Cardiac muscle cell (in vitro differentiated cells and primary cell): ENCODE measurements at regions not wholly inside any gene's neighbourhood (a gene's known extent, or its start where the extent isn't known, plus 50 kb on each side); places are given as distances from the start of the nearest gene placed in this dataset.

Experiments
- DNase-seq, 2 donors: peaks; one replicate each; pipeline versions ENCODE4 v3.0.0 to v3.0.0-alpha.2; 2010 to 2017; ENCODE audit warnings: low read depth in 1 of 2, low spot score in 1 of 2
- H3K27ac ChIP-seq: fragments of 200-600 bp; sonication (generic); 2 replicates; pipeline ENCODE4 v1.5.1; 2016
- H3K27me3 ChIP-seq: fragments of 200-600 bp; sonication (generic); 2 replicates; pipeline ENCODE4 v1.6.0; 2016; ENCODE audit warnings: control low read depth
- H3K36me3 ChIP-seq: fragments of 200-600 bp; sonication (generic); 2 replicates; pipeline ENCODE4 v1.5.1; 2016; ENCODE audit warnings: control low read depth
- H3K4me1 ChIP-seq: fragments of 200-600 bp; sonication (generic); 2 replicates; pipeline ENCODE4 v1.8.1; 2017; ENCODE audit warnings: low read depth, mild to moderate bottlenecking, mixed run types
- H3K4me3 ChIP-seq: fragments of 200-600 bp; sonication (generic); 2 replicates; pipeline ENCODE4 v1.5.1; 2016; ENCODE audit warnings: mild to moderate bottlenecking
- H3K9me3 ChIP-seq: fragments of 200-600 bp; sonication (generic); 2 replicates; pipeline ENCODE4 v1.5.1; 2017; ENCODE audit warnings: low read depth, mild to moderate bottlenecking, control low read depth
- CTCF ChIP-seq: IDR thresholded peaks from 2 replicates; pipeline ENCODE4 v1.5.1; 2012; ENCODE audit warnings: low read depth, mild to moderate bottlenecking, low read length

- H3K36me3 ChIP-seq = no peaks in the 10 kb centered on the region
- no peaks in the 10 kb centered on the region for H3K27me3 ChIP-seq
- no peak overlapping the region for H3K4me3 ChIP-seq
- H3K4me1 ChIP-seq = peaks cover 10% of the 10 kb centered on the region
- TF ChIP-seq CTCF = no peak
- no peak overlapping the region for H3K27ac ChIP-seq
- no peaks in the 10 kb centered on the region for H3K9me3 ChIP-seq
- no peak for DNase-seq
Measured at GRCh38 chr5:89597878-89598277, 714.9 kb upstream of the MEF2C start.

- H3K4me3 ChIP-seq = no peak overlapping the region
- no peak for DNase-seq
- H3K4me1 ChIP-seq = peaks cover 10% of the 10 kb centered on the region
- H3K9me3 ChIP-seq = no peaks in the 10 kb centered on the region
- no peak for TF ChIP-seq CTCF
- H3K27me3 ChIP-seq = no peaks in the 10 kb centered on the region
- no peak overlapping the region for H3K27ac ChIP-seq
- no peaks in the 10 kb centered on the region for H3K36me3 ChIP-seq
Measured at GRCh38 chr5:89596821-89597220, 713.8 kb upstream of the MEF2C start.

GRCh38 chr5:89595056-89595455 lies 712.1 kb upstream of the MEF2C start:
- Histone ChIP-seq H3K4me3 (no peak overlapping the region), H3K27ac (no peak overlapping the region), H3K36me3 (no peaks in the 10 kb centered on the region), H3K27me3 (no peaks in the 10 kb centered on the region), H3K4me1 (peaks cover 10% of the 10 kb centered on the region), H3K9me3 (no peaks in the 10 kb centered on the region)
- TF ChIP-seq CTCF = no peak
- no peak for DNase-seq

- H3K4me1 ChIP-seq = no peaks in the 10 kb centered on the region
- DNase-seq = peak in 1 of 2 donors; percentile 22
- no peaks in the 10 kb centered on the region for H3K36me3 ChIP-seq
- no peak overlapping the region for H3K4me3 ChIP-seq
- no peak for TF ChIP-seq CTCF
- H3K27me3 ChIP-seq = no peaks in the 10 kb centered on the region
- no peaks in the 10 kb centered on the region for H3K9me3 ChIP-seq
- no peak overlapping the region for H3K27ac ChIP-seq
Measured at GRCh38 chr5:89584339-89584956, 701.5 kb upstream of the MEF2C start.

GRCh38 chr5:89583534-89583933 lies 700.5 kb upstream of the MEF2C start:
- no peaks in the 10 kb centered on the region for H3K27me3 ChIP-seq

More at GRCh38 chr5:89583534-89583933, 700.5 kb upstream of the MEF2C start:
- no peak overlapping the region for H3K27ac ChIP-seq
- no peak for TF ChIP-seq CTCF
- no peak for DNase-seq
- H3K36me3 ChIP-seq = no peaks in the 10 kb centered on the region
- H3K9me3 ChIP-seq = no peaks in the 10 kb centered on the region
- H3K4me3 ChIP-seq = no peak overlapping the region
- H3K4me1 ChIP-seq = no peaks in the 10 kb centered on the region
